SU-DHL-6 (cell line): ENCODE measurements at regions not wholly inside any gene's neighbourhood (a gene's known extent, or its start where the extent isn't known, plus 50 kb on each side); places are given as distances from the start of the nearest gene placed in this dataset.

Experiments
- H2AFZ ChIP-seq: fragments of 200-600 bp; sonication (generic); 2 replicates; pipeline ENCODE4 v1.6.1; 2014; ENCODE audit warnings: low read depth, mild to moderate bottlenecking, moderate library complexity, mixed read lengths, antibody characterized with exemption, low read length; ENCODE audit not compliant: severe bottlenecking
- H3F3A ChIP-seq: fragments of 200-600 bp; shearing (Covaris generic); 2 replicates; pipeline ENCODE4 v1.6.0; 2016; ENCODE audit warnings: antibody characterized with exemption, mild to moderate bottlenecking; ENCODE audit not compliant: insufficient read depth
- H3K27ac ChIP-seq: fragments of 200-600 bp; sonication (generic); 2 replicates; pipeline ENCODE4 v1.5.1; 2016; ENCODE audit warnings: low read depth, mild to moderate bottlenecking, low read length, moderate library complexity, mixed read lengths
- H3K27me3 ChIP-seq: fragments of 200-600 bp; sonication (generic), shearing (Covaris generic); 2 replicates; pipeline ENCODE4 v1.6.0; 2014; ENCODE audit warnings: mild to moderate bottlenecking, low read length
- H3K36me3 ChIP-seq: fragments of 200-600 bp; sonication (generic); 2 replicates; pipeline ENCODE4 v1.6.1; 2014; ENCODE audit warnings: mild to moderate bottlenecking, low read length, mixed read lengths
- H3K4me2 ChIP-seq: fragments of 300-600, 200-600 bp; shearing (Covaris generic), sonication (generic); 2 replicates; pipeline ENCODE4 v1.6.0; 2014; ENCODE audit warnings: low read length, low read depth, mild to moderate bottlenecking; ENCODE audit not compliant: poor library complexity, severe bottlenecking
- H3K4me3 ChIP-seq: fragments of 200-600 bp; sonication (generic); 2 replicates; pipeline ENCODE4 v1.5.1; 2014; ENCODE audit warnings: antibody characterized with exemption, low read length, mild to moderate bottlenecking, mixed read lengths; ENCODE audit not compliant: insufficient read depth, poor library complexity, severe bottlenecking
- H3K79me2 ChIP-seq: fragments of 200-600 bp; sonication (generic); 2 replicates; pipeline ENCODE4 v1.6.1; 2014; ENCODE audit warnings: mild to moderate bottlenecking, low read length, moderate library complexity; ENCODE audit not compliant: insufficient read depth
- H3K9ac ChIP-seq: fragments of 200-600 bp; sonication (generic); 2 replicates; pipeline ENCODE4 v1.7.0; 2014; ENCODE audit warnings: mild to moderate bottlenecking, low read length
- H3K9me2 ChIP-seq: fragments of 200-600 bp; sonication (generic); replicated peaks from 2 replicates; pipeline ENCODE4 v1.6.1; 2014; ENCODE audit warnings: low read length; ENCODE audit not compliant: insufficient read depth
- H3K9me3 ChIP-seq: fragments of 200-600 bp; sonication (generic); 2 replicates; pipeline ENCODE4 v1.6.1; 2014; ENCODE audit warnings: low read length, mixed read lengths; ENCODE audit not compliant: insufficient read depth
- H4K20me1 ChIP-seq: fragments of 200-600 bp; sonication (generic); 2 replicates; pipeline ENCODE4 v1.6.1; 2014; ENCODE audit warnings: low read depth, mild to moderate bottlenecking, antibody characterized with exemption, low read length, moderate library complexity, mixed read lengths
- CTCF ChIP-seq: fragments of 200-600 bp; sonication (generic); IDR thresholded peaks from one replicate; pipeline ENCODE4 v1.5.1; 2017; ENCODE audit warnings: antibody characterized with exemption, mild to moderate bottlenecking, low read length, moderate library complexity; ENCODE audit not compliant: insufficient read depth, poor library complexity, severe bottlenecking
- EZH2phosphoT487 ChIP-seq: fragments of 200-600 bp; sonication (generic), shearing (Covaris generic); conservative IDR thresholded peaks from 2 replicates; pipeline ENCODE4 v1.6.1; 2018; ENCODE audit warnings: mild to moderate bottlenecking, antibody characterized with exemption, low read length, moderate library complexity, mixed read lengths

DNA sequence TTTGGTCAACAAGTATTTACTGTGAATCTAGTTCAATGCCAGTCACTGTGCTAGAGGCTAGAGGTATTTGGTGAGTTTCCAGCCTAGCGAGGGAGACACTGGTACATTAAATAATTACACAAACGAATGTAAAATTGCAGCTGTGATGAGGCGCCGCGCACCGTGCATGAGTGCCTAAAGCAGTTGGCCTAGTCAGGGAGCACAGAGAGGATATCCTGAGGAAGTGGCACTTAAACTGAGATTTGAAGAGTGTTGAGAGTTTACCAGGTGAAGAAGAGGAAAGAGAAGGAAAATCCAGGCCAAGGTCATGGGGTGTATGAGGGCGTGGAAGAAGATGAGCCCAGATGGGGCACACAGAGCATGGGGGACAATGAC, 157.6 kb upstream of the NDUFV2 start:
- no peak overlapping the region for H3K27ac ChIP-seq

GRCh38 chr18:8945514-8945913, 157.0 kb upstream of the NDUFV2 start:
- TF ChIP-seq EZH2phosphoT487 (no peak), CTCF (no peak)
- no peak overlapping the region for H3K27ac ChIP-seq
- no peaks in the 10 kb centered on the region for H3F3A ChIP-seq
- no peaks in the 10 kb centered on the region for H3K79me2 ChIP-seq
- no peaks in the 10 kb centered on the region for H3K36me3 ChIP-seq
- H3K9me2 ChIP-seq, result no peaks in the 10 kb centered on the region
- no peak overlapping the region for H3K4me3 ChIP-seq
- no peaks in the 10 kb centered on the region for H3K27me3 ChIP-seq
- H2AFZ ChIP-seq, result no peak overlapping the region
- H3K9ac ChIP-seq, result no peak overlapping the region
- H4K20me1 ChIP-seq, result no peaks in the 10 kb centered on the region
- H3K4me2 ChIP-seq, result no peak overlapping the region
- H3K9me3 ChIP-seq, result peaks cover 3% of the 10 kb centered on the region; the same call in 1 of the 2 replicates

More for the DNA sequence above, 157.6 kb upstream of the NDUFV2 start:
- H3K9me2 ChIP-seq, result no peaks in the 10 kb centered on the region
- no peak overlapping the region for H3K4me2 ChIP-seq
- H3K9ac ChIP-seq, result no peak overlapping the region
- peaks cover 3% of the 10 kb centered on the region; the same call in 1 of the 2 replicates for H3K9me3 ChIP-seq
- no peaks in the 10 kb centered on the region for H4K20me1 ChIP-seq
- H3K79me2 ChIP-seq, result no peaks in the 10 kb centered on the region
- H2AFZ ChIP-seq, result no peak overlapping the region
- H3K4me3 ChIP-seq, result no peak overlapping the region
- no peaks in the 10 kb centered on the region for H3F3A ChIP-seq
- TF ChIP-seq CTCF (no peak), EZH2phosphoT487 (no peak)
- H3K36me3 ChIP-seq, result no peaks in the 10 kb centered on the region
- H3K27me3 ChIP-seq, result no peaks in the 10 kb centered on the region

DNA sequence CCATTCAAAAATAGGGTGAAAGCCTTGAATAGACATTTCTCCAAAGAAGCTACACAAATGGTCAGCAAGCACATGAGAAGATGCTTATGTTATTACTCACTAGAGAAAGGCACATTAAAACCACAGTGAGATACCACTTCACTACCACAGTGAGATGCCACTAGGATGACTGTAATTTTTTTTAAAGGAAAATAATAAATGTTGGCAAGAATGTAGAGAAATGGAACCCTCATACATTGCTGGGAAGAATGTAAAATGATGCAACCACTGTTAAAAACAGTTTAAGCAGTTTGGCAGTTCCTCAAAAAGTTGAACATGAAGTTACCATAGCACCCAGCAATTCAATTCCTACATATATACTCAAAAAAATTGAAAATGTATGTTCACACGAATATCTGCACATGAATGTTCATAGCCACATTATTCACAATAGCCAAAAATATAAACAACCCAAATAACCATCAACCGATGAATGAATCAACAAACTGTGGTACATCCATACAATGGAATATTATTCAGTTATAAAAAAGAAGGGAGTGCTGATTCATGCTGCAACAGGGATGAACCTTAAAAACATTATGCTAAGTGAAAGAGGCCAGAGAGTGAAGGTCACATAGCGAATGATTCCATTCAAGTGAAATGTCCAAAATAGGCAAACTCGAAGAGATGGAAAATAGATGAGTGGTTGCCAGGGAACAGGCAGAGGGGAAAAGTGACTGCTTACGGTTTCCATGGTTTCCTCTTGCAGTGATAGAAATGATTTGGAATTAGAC, 156.2 kb upstream of the NDUFV2 start:
- no peak overlapping the region for H3K27ac ChIP-seq
- H3K9me3 ChIP-seq, result peaks cover 3% of the 10 kb centered on the region; the same call in 1 of the 2 replicates
- no peaks in the 10 kb centered on the region for H3K9me2 ChIP-seq
- no peak overlapping the region for H3K9ac ChIP-seq
- no peaks in the 10 kb centered on the region for H4K20me1 ChIP-seq
- H3K4me3 ChIP-seq, result no peak overlapping the region
- H3K27me3 ChIP-seq, result no peaks in the 10 kb centered on the region
- no peak overlapping the region for H2AFZ ChIP-seq
- H3K36me3 ChIP-seq, result no peaks in the 10 kb centered on the region
- no peaks in the 10 kb centered on the region for H3K79me2 ChIP-seq
- H3K4me2 ChIP-seq, result no peak overlapping the region
- no peaks in the 10 kb centered on the region for H3F3A ChIP-seq
- TF ChIP-seq EZH2phosphoT487 (no peak), CTCF (no peak)
